ENCODE measurements at regions not wholly inside any gene's neighbourhood (a gene's known extent, or its start where the extent isn't known, plus 50 kb on each side); places are given as distances from the start of the nearest gene placed in this dataset.
A peak's percentile ranks its signal among the peaks of the same experiment; 100 is the strongest.

GRCh38 chr22:27655582-27656185 is 145.9 kb downstream of the MN1 start:
- no peak for TF ChIP-seq CTCF (IDR thresholded peaks at IDR 0.05; ENCODE audit: insufficient read depth, low read depth, low read length)
- no peak overlapping the region for H3K4me3 ChIP-seq (ENCODE audit: low read depth, low read length)
- no peak for DNase-seq (ENCODE audit: low read depth)

- DNase-seq (ENCODE audit: low read depth): no peak
- no peak overlapping the region for H3K4me3 ChIP-seq (ENCODE audit: low read depth, low read length)
- TF ChIP-seq CTCF (IDR thresholded peaks at IDR 0.05; ENCODE audit: insufficient read depth, low read depth, low read length): no peak
These were observed 144.6 kb downstream of the MN1 start for GRCh38 chr22:27656970-27657369.

- no peak for TF ChIP-seq CTCF (IDR thresholded peaks at IDR 0.05; ENCODE audit: insufficient read depth, low read depth, low read length)
- no peak overlapping the region for H3K4me3 ChIP-seq (ENCODE audit: low read depth, low read length)
- DNase-seq (ENCODE audit: low read depth): no peak
These were observed 141.2 kb downstream of the MN1 start for GRCh38 chr22:27660306-27660705.

GRCh38 chr22:27662359-27663301 is 138.9 kb downstream of the MN1 start:
- TF ChIP-seq CTCF (IDR thresholded peaks at IDR 0.05; ENCODE audit: insufficient read depth, low read depth, low read length): no peak
- peak; percentile 95 for DNase-seq (ENCODE audit: low read depth)
- H3K4me3 ChIP-seq (ENCODE audit: low read depth, low read length): no peak overlapping the region

GRCh38 chr22:27663812-27664211 is 137.7 kb downstream of the MN1 start:
- TF ChIP-seq CTCF (IDR thresholded peaks at IDR 0.05; ENCODE audit: insufficient read depth, low read depth, low read length): no peak
- DNase-seq (ENCODE audit: low read depth): no peak

GRCh38 chr22:27666272-27666997 is 135.1 kb downstream of the MN1 start:
- DNase-seq (ENCODE audit: low read depth): no peak
- TF ChIP-seq CTCF (IDR thresholded peaks at IDR 0.05; ENCODE audit: insufficient read depth, low read depth, low read length): no peak
- no peak overlapping the region for H3K4me3 ChIP-seq (ENCODE audit: low read depth, low read length)

More at GRCh38 chr22:27663812-27664211, 137.7 kb downstream of the MN1 start:
- H3K4me3 ChIP-seq (ENCODE audit: low read depth, low read length): no peak overlapping the region

All from fibroblast of villous mesenchyme (primary cell).